IPS DF 6.9 (cell line): ENCODE measurements at regions not wholly inside any gene's neighbourhood (a gene's known extent, or its start where the extent isn't known, plus 50 kb on each side); places are given as distances from the start of the nearest gene placed in this dataset.

ENCODE experiments used
- DNase-seq: peaks from one replicate; pipeline ENCODE4 v3.0.0-alpha.2; 2013; ENCODE audit warnings: low read depth, low spot score
- H3K27ac ChIP-seq: one replicate; pipeline ENCODE4 v1.5.1; 2013; ENCODE audit warnings: low read length, control low read depth
- H3K27me3 ChIP-seq: 2 replicates; pipeline ENCODE4 v1.6.1; 2013; ENCODE audit warnings: mild to moderate bottlenecking, low read length; ENCODE audit not compliant: control insufficient read depth, insufficient read depth
- H3K36me3 ChIP-seq: 2 replicates; pipeline ENCODE4 v1.6.1; 2013; ENCODE audit warnings: low read length; ENCODE audit not compliant: control insufficient read depth, insufficient read depth
- H3K4me1 ChIP-seq: 2 replicates; pipeline ENCODE4 v1.6.1; 2013; ENCODE audit warnings: low read length; ENCODE audit not compliant: control insufficient read depth, insufficient read depth
- H3K4me3 ChIP-seq: 2 replicates; pipeline ENCODE4 v1.5.1; 2013; ENCODE audit warnings: mild to moderate bottlenecking, low read length
- H3K9me3 ChIP-seq: 2 replicates; pipeline ENCODE4 v1.6.1; 2013; ENCODE audit warnings: low read length, inconsistent platforms; ENCODE audit not compliant: control insufficient read depth, insufficient read depth
- WGBS: extraction: QIAGEN DNeasy Blood & Tissue Kit; methylation state at CpG from one replicate; pipeline ENCODE4 v1.1.7; 2013; ENCODE audit warnings: mixed read lengths, missing lambda C conversion rate; ENCODE audit not compliant: insufficient read length, insufficient coverage; 5-methylcytosine and 5-hydroxymethylcytosine counted together

DNA sequence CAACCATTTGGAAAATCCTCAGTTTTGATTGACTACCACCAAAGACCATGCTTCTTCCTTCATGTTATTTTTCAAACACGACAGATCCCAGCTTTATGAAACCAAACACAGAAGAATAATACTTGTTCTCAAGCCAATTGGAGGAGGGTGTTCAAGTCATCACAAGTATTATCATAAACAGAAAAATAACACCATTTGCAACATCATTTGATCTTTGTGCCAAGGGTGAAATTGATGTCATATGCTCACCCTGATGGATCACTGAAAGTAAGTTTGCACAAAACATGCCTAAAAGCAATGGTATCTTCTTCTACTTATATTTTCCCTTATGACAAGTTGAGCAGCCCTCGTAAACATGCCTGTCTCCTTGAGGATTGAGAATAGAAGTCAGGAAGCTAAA lies 448.0 kb upstream of the ZEB2 start:
- H3K4me3 ChIP-seq, result no peak overlapping the region
- no peaks in the 10 kb centered on the region for H3K4me1 ChIP-seq
- no peak for DNase-seq
- no peaks in the 10 kb centered on the region for H3K27me3 ChIP-seq
- no peak overlapping the region for H3K27ac ChIP-seq
- no peaks in the 10 kb centered on the region for H3K9me3 ChIP-seq
- no CpG with 5 or more reads among the region's 2 CpGs for WGBS
- H3K36me3 ChIP-seq, result no peaks in the 10 kb centered on the region

DNA sequence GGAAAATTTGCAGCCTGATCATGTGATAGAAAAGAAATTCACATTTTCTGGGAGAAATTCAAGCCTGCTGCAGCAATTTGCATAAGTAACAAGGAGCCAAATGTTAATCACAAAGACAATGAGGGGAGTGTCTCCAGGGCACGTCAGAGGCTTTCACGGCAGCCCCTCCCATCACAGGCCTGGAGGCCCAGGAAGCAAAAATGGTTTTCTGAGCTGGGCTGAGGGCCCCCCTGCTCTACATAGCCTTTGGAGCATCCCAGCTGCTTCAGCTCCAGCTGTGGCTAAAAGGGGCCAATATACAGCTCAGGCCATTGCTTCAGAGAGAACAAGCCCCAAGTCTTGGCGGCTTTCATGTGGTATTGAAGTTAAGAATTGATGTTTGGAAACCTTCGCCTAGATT lies 445.3 kb upstream of the ZEB2 start:
- no peak for DNase-seq
- H3K4me3 ChIP-seq, result no peak overlapping the region
- H3K27ac ChIP-seq, result no peak overlapping the region
- H3K36me3 ChIP-seq, result no peaks in the 10 kb centered on the region
- no peaks in the 10 kb centered on the region for H3K9me3 ChIP-seq
- H3K4me1 ChIP-seq, result no peaks in the 10 kb centered on the region
- H3K27me3 ChIP-seq, result no peaks in the 10 kb centered on the region
- WGBS, result no CpG with 5 or more reads among the region's 4 CpGs

DNA sequence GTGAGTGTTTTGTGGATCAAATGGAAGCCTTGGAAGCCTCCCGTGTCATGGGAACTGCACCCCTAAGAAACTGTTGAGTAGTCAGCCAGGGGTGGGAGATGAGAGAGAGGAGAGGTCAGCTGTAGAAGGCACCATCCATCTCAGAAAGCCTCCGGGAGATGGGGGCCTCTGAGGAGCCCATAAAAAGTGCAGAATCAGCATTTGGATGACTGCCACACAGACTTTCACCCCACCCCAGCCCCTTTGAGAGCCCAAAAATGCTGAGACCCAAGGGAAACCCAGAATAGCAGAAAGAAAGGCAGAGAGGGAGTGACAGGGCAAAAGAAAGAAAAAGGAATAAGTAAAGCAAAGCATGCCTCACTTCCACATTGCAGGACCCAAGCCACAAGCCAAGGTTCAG lies 443.1 kb upstream of the ZEB2 start:
- no peak for DNase-seq
- H3K27me3 ChIP-seq, result no peaks in the 10 kb centered on the region
- H3K9me3 ChIP-seq, result no peaks in the 10 kb centered on the region
- no CpG with 5 or more reads among the region's 2 CpGs for WGBS
- H3K36me3 ChIP-seq, result no peaks in the 10 kb centered on the region
- H3K27ac ChIP-seq, result no peak overlapping the region
- no peaks in the 10 kb centered on the region for H3K4me1 ChIP-seq
- no peak overlapping the region for H3K4me3 ChIP-seq

DNA sequence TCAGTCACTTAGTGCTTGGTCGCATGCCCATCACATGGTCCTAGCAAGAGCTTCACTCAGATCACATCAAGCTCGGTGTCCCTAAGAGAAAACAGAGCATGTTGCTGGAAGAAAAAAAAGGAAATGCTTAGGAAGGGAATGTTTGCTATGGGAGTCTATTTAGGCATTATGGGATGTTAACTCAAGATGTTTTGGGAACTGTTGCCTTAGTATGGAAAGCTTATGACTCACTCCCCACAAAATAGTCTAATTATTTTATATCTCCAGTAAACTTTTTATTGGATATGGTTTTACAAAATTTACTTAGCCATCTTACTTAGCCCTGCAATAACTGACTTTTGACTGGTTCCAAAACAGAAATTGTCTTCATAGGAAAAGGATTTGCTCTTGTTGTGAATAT lies 439.5 kb upstream of the ZEB2 start:
- H3K27me3 ChIP-seq, result no peaks in the 10 kb centered on the region
- H3K4me1 ChIP-seq, result no peaks in the 10 kb centered on the region
- no peaks in the 10 kb centered on the region; the same call in 1 of the 2 replicates for H3K9me3 ChIP-seq
- DNase-seq, result no peak
- no peak overlapping the region for H3K27ac ChIP-seq
- no peak overlapping the region for H3K4me3 ChIP-seq
- WGBS, result no CpG with 5 or more reads among the region's 2 CpGs
- H3K36me3 ChIP-seq, result no peaks in the 10 kb centered on the region

DNA sequence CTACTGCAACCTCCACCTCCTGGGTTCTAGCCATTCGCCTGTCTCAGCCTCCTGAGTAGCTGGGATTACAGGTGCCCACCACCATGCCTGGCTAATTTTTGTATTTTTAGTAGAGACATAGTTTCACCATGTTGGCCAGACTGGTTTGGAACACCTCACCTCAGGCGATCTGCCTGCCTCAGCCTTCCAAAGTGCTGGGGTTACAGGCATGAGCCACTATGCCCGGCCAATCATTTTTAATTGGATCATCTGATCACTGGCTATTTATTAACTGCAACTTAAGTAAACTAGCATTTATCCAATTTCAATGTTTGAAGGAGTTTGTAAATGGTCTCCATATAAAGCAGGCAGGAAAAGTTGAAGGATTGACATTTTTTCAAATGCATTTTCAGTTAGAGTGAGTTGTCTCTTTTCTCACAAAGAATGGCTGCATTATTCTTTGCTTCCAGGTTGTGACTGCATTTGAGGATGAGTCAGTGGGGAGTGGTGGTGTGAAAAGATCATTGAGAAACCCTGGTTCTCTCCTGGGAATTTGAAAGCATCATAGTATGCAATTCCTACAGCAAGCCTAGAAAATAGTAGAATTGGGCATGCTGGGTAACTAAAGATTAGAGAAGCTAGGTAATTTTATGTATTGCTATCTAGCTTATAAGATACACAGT lies 431.1 kb upstream of the ZEB2 start:
- Histone ChIP-seq H3K27me3 (no peaks in the 10 kb centered on the region), H3K4me1 (no peaks in the 10 kb centered on the region), H3K4me3 (no peak overlapping the region), H3K36me3 (no peaks in the 10 kb centered on the region), H3K27ac (no peak overlapping the region), H3K9me3 (no peaks in the 10 kb centered on the region)
- no peak for DNase-seq
- WGBS, result no CpG with 5 or more reads among the region's 3 CpGs

DNA sequence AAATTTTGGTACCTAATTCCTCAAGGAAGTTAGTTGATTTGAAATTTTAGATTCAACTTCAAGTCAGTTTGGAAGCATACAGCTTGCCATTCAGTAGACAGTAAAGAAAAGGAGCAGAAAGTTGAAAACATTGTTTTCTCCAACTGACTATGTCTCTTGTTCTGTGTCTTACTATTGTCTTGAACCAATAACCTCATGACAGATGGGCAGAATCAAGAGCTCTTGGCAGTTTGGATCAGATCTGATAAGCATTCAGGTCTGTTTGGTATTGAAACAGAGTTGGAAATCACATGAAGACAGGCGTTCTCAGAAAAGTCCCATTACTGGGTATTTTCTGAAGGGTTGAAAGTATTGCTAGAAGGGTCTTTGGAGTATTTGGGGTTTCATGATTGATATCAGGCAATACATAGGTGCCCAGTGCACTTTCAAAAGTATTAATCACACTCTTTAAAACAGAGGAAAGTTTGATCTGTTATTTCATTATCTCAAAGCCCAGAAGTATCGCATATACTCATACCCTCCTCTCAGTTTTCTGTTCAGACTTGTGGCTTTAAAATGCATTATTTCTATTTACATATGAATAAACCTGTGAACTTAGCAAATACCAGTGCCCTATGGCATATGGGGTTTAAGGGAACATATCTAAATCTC lies 428.4 kb upstream of the ZEB2 start:
- WGBS, result no CpG with 5 or more reads among the region's 2 CpGs
- Histone ChIP-seq H3K4me3 (no peak overlapping the region), H3K9me3 (no peaks in the 10 kb centered on the region), H3K36me3 (no peaks in the 10 kb centered on the region), H3K4me1 (no peaks in the 10 kb centered on the region), H3K27ac (no peak overlapping the region), H3K27me3 (no peaks in the 10 kb centered on the region)
- DNase-seq, result no peak

DNA sequence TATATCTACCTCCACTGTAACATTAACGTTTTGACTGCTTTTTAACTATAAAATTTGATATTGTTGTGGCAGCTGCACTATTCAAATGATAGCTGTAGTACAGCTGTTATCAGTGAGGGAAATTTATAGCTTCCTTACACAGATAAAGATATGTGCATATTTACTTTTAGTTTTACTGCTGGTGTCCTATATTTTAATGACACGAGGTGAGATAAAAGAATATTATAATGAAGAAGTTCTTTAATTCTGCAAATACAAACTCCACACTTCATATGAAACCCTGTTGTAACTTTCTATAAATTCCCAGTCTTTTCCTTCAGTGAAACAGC lies 427.8 kb upstream of the ZEB2 start:
- Histone ChIP-seq H3K36me3 (no peaks in the 10 kb centered on the region), H3K27me3 (no peaks in the 10 kb centered on the region), H3K4me3 (no peak overlapping the region), H3K4me1 (no peaks in the 10 kb centered on the region), H3K9me3 (no peaks in the 10 kb centered on the region), H3K27ac (no peak overlapping the region)
- DNase-seq, result no peak
- no CpG with 5 or more reads among the region's 2 CpGs for WGBS

DNA sequence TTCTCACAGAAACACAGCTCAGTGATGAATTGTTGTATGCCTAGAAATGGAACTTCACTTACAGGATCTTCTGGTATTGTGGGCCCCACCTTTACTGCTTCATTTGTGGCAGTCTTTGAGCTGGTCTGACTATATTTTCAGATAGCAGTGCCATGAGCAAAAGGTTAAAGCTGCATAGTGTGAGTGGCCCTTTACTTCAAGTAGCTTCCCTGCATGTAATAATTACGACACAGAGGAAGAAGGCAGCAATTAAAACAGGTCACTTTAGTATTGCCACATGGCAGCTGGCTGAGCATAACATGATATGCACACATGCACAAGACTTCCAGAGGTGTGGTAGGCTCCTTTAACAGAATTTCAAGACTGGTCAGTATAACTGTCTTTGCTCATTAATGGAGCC lies 426.3 kb upstream of the ZEB2 start:
- Histone ChIP-seq H3K4me3 (no peak overlapping the region), H3K36me3 (no peaks in the 10 kb centered on the region), H3K27me3 (no peaks in the 10 kb centered on the region), H3K9me3 (no peaks in the 10 kb centered on the region), H3K4me1 (no peaks in the 10 kb centered on the region), H3K27ac (no peak overlapping the region)
- WGBS, result no CpG with 5 or more reads among the region's 1 CpG
- no peak for DNase-seq

DNA sequence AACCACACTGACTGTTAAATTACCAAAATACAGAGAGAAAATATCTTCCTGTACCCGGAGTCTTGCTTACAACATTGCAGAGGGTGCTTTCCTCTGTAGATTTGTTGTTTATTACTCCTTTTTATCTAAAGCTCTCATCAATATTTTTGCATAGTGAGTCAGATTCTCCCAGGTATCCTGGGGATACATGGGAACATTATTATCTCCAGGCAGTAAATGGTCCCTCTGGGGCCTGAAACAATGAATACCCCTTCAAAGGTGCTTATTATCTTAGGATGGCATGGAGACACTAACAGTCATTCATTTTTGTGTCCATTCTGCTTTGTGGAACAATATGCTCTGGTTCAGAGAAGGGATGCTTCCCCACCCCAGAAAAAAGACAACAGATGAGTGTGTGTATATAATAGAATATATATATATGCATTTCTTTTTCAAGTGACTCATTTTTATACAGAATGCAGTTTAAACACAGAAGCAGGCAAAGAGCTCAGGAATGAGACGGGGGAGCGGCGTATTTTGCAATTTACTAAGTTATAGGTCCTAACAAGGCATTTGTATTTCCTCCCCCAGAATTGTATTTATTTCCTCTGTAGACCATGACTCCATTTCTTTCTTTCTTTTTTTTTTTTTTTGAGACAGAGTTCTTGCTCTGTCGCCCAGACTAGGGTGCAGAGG lies 424.8 kb upstream of the ZEB2 start:
- no peak overlapping the region for H3K27ac ChIP-seq
- no peak overlapping the region for H3K4me3 ChIP-seq
- H3K36me3 ChIP-seq, result no peaks in the 10 kb centered on the region
- no peaks in the 10 kb centered on the region for H3K27me3 ChIP-seq
- no peak for DNase-seq
- no peaks in the 10 kb centered on the region for H3K4me1 ChIP-seq
- WGBS, result no CpG with 5 or more reads among the region's 5 CpGs
- H3K9me3 ChIP-seq, result no peaks in the 10 kb centered on the region

DNA sequence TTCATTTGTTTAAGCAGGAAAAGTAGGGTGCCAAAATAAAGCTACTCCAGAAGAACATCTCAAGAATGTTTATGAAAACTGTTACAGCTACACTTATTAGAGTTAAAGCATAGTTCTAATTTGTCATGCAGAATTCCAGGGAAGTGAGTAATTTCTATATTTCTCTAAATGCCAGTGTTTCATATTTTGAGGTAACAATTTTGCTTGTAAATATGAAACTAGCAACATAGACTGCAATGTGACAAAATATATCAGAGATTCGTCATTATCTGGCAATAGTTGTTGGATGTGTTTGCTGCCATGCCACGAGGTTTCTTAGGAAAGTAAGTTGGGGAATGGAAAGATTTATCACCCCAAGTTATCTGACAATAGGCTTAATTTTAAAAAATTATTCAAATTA lies 424.1 kb upstream of the ZEB2 start:
- no peak overlapping the region for H3K27ac ChIP-seq
- WGBS, result no CpG with 5 or more reads among the region's 2 CpGs
- no peaks in the 10 kb centered on the region for H3K9me3 ChIP-seq
- H3K4me3 ChIP-seq, result no peak overlapping the region
- no peak for DNase-seq
- H3K27me3 ChIP-seq, result no peaks in the 10 kb centered on the region
- H3K4me1 ChIP-seq, result no peaks in the 10 kb centered on the region
- no peaks in the 10 kb centered on the region for H3K36me3 ChIP-seq
